HL-60 (cell line): ENCODE measurements at regions not wholly inside any gene's neighbourhood (a gene's known extent, or its start where the extent isn't known, plus 50 kb on each side); places are given as distances from the start of the nearest gene placed in this dataset.

Experiments used
- POLR2AphosphoS5 ChIP-seq: IDR thresholded peaks from 2 replicates; pipeline ENCODE4 v1.6.1; 2012; ENCODE audit warnings: low read depth
- SPI1 ChIP-seq: IDR thresholded peaks from 2 replicates; pipeline ENCODE4 v1.6.1; 2012; ENCODE audit warnings: low read depth, mild to moderate bottlenecking, borderline replicate concordance
- TF ChIP-seq, protein P1 (sequence below): IDR thresholded peaks from one replicate; pipeline ENCODE4 v1.5.1; 2011; ENCODE audit warnings: low read length, control low read depth, inconsistent platforms; ENCODE audit not compliant: insufficient read depth
- TF ChIP-seq, protein P2 (sequence below): IDR thresholded peaks from 2 replicates; pipeline ENCODE4 v1.6.1; 2012; ENCODE audit warnings: low read depth; ENCODE audit not compliant: insufficient replicate concordance

DNA sequence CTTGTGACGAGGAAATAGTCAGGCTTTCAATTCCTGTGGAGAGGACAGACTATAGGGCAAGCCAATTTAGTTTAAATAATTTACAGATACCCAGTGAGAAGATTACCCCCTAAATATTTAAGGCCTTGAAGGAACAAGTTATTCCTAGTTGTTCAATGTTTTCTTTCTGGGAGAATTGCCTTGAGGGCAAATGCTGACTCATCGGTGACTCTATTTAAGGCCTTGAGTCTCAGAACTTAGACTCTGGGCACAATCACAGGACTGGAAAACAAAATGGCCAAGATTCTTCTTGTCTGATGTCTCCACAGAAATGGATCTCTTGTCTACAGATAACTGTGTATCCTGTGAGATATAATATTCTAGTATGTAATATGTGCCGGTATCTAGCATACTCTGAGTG is 467.1 kb downstream of the SUCLG1 start:
- TF ChIP-seq, protein P1, sequence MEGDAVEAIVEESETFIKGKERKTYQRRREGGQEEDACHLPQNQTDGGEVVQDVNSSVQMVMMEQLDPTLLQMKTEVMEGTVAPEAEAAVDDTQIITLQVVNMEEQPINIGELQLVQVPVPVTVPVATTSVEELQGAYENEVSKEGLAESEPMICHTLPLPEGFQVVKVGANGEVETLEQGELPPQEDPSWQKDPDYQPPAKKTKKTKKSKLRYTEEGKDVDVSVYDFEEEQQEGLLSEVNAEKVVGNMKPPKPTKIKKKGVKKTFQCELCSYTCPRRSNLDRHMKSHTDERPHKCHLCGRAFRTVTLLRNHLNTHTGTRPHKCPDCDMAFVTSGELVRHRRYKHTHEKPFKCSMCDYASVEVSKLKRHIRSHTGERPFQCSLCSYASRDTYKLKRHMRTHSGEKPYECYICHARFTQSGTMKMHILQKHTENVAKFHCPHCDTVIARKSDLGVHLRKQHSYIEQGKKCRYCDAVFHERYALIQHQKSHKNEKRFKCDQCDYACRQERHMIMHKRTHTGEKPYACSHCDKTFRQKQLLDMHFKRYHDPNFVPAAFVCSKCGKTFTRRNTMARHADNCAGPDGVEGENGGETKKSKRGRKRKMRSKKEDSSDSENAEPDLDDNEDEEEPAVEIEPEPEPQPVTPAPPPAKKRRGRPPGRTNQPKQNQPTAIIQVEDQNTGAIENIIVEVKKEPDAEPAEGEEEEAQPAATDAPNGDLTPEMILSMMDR, result no peak
- TF ChIP-seq, protein P2, sequence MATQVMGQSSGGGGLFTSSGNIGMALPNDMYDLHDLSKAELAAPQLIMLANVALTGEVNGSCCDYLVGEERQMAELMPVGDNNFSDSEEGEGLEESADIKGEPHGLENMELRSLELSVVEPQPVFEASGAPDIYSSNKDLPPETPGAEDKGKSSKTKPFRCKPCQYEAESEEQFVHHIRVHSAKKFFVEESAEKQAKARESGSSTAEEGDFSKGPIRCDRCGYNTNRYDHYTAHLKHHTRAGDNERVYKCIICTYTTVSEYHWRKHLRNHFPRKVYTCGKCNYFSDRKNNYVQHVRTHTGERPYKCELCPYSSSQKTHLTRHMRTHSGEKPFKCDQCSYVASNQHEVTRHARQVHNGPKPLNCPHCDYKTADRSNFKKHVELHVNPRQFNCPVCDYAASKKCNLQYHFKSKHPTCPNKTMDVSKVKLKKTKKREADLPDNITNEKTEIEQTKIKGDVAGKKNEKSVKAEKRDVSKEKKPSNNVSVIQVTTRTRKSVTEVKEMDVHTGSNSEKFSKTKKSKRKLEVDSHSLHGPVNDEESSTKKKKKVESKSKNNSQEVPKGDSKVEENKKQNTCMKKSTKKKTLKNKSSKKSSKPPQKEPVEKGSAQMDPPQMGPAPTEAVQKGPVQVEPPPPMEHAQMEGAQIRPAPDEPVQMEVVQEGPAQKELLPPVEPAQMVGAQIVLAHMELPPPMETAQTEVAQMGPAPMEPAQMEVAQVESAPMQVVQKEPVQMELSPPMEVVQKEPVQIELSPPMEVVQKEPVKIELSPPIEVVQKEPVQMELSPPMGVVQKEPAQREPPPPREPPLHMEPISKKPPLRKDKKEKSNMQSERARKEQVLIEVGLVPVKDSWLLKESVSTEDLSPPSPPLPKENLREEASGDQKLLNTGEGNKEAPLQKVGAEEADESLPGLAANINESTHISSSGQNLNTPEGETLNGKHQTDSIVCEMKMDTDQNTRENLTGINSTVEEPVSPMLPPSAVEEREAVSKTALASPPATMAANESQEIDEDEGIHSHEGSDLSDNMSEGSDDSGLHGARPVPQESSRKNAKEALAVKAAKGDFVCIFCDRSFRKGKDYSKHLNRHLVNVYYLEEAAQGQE, result no peak
- TF ChIP-seq POLR2AphosphoS5 (no peak), SPI1 (no peak)
